ENCODE measurements at regions not wholly inside any gene's neighbourhood (a gene's known extent, or its start where the extent isn't known, plus 50 kb on each side); places are given as distances from the start of the nearest gene placed in this dataset.
A peak's percentile ranks its signal among the peaks of the same experiment; 100 is the strongest.

DNA sequence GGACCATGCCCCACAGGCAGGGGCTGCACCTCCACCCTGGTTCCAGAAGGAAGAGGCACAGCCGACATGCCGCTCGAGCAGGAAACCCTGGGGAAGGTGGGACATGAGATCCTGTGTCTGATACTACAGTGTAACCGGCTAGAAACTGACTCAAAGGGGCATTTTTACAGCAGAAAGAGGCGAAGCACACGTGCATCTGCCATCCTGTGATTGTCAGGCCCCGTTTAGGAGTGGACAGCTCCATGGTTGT, 62.7 kb downstream of the SIK1 start:
- Histone ChIP-seq H3F3A (ENCODE audit: insufficient read depth) (no peaks in the 10 kb centered on the region), H3K4me2 (ENCODE audit: unreplicated experiment) (no peak overlapping the region), H3K4me3 (no peak overlapping the region), H2AFZ (no peak overlapping the region), H3K27ac (no peak overlapping the region), H3K27me3 (replicated peaks; ENCODE audit: insufficient read depth) (no peaks in the 10 kb centered on the region), H3K9ac (no peak overlapping the region), H3K4me1 (ENCODE audit: insufficient read depth) (peaks cover 7% of the 10 kb centered on the region), H3K9me2 (ENCODE audit: insufficient read depth) (no peaks in the 10 kb centered on the region), H3K36me3 (ENCODE audit: low read depth) (no peaks in the 10 kb centered on the region), H4K20me1 (ENCODE audit: insufficient read depth) (no peaks in the 10 kb centered on the region), H3K9me3 (ENCODE audit: low read depth) (no peaks in the 10 kb centered on the region), H3K79me2 (ENCODE audit: insufficient read depth) (no peaks in the 10 kb centered on the region)
- in situ Hi-C loops (cut with MboI) = no loop called here
- no peak for DNase-seq
- WGBS, 2 experiments (ENCODE audit: low coverage in 1 of 2, low lambda C conversion rate in 2 of 2, missing lambda C conversion rate in 2 of 2) = 98 to 99% methylated on average over 7 of the region's 7 CpGs
- TF ChIP-seq EZH2phosphoT487 (IDR thresholded peaks at IDR 0.05; ENCODE audit: insufficient read depth, low read depth) = no peak
- no peak for TF ChIP-seq EZH2 (IDR thresholded peaks at IDR 0.05; ENCODE audit: insufficient read depth, poor library complexity, severe bottlenecking)

DNA sequence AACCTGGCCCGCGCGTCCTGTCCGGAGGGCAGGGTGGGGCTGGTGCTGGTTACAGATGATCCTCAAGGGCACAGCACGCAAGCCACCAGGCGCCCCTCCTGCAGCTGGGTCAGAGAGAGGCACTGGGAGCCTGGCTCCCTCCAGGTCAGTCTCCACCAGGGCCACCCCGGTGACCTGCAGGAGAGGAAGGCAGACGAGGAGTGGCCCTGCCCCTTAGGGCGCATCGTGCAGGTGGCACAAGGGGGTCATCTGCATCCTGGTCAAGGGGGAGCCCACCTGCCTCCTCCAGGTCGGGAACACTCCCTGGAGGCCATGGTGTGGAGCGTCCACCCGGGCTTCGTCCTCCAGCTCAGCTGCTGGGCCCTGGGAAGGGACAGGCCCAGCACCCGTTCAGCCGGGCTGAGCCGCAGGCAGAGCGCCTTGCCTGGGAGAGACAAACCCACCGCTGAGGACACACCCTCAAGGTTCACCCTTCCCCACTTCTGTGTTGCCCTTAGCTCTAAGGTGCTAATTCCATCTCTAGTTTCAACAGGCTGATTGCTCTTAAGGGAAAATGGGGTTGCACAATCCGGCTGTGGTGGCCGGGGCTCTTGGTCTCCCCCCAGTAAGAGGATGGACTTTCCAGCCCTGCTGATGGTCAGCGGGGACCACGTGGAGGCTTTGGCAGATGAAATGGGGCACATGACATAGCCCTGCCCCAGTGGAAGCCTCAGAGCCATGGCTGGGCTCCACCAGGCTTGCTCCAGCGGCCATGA, 63.2 kb downstream of the SIK1 start:
- no peaks in the 10 kb centered on the region for H3K36me3 ChIP-seq (ENCODE audit: low read depth)
- H4K20me1 ChIP-seq (ENCODE audit: insufficient read depth) = no peaks in the 10 kb centered on the region
- H3K4me2 ChIP-seq (ENCODE audit: unreplicated experiment) = no peak overlapping the region
- no peak overlapping the region for H3K9ac ChIP-seq
- no peaks in the 10 kb centered on the region for H3F3A ChIP-seq (ENCODE audit: insufficient read depth)
- in situ Hi-C loops (cut with MboI) = no loop called here
- no peak overlapping the region for H3K27ac ChIP-seq
- TF ChIP-seq EZH2phosphoT487 (IDR thresholded peaks at IDR 0.05; ENCODE audit: insufficient read depth, low read depth) (no peak), EZH2 (IDR thresholded peaks at IDR 0.05; ENCODE audit: insufficient read depth, poor library complexity, severe bottlenecking) (no peak)
- no peaks in the 10 kb centered on the region for H3K9me2 ChIP-seq (ENCODE audit: insufficient read depth)
- H2AFZ ChIP-seq = no peak overlapping the region
- peaks cover 6% of the 10 kb centered on the region for H3K4me1 ChIP-seq (ENCODE audit: insufficient read depth)
- WGBS, 2 experiments (ENCODE audit: low coverage in 1 of 2, low lambda C conversion rate in 2 of 2, missing lambda C conversion rate in 2 of 2) = 87 to 89% methylated on average over 22 to 24 of the region's 24 CpGs
- no peak overlapping the region for H3K4me3 ChIP-seq
- no peaks in the 10 kb centered on the region for H3K9me3 ChIP-seq (ENCODE audit: low read depth)
- H3K27me3 ChIP-seq (replicated peaks; ENCODE audit: insufficient read depth) = no peaks in the 10 kb centered on the region
- H3K79me2 ChIP-seq (ENCODE audit: insufficient read depth) = no peaks in the 10 kb centered on the region
- DNase-seq = no peak

DNA sequence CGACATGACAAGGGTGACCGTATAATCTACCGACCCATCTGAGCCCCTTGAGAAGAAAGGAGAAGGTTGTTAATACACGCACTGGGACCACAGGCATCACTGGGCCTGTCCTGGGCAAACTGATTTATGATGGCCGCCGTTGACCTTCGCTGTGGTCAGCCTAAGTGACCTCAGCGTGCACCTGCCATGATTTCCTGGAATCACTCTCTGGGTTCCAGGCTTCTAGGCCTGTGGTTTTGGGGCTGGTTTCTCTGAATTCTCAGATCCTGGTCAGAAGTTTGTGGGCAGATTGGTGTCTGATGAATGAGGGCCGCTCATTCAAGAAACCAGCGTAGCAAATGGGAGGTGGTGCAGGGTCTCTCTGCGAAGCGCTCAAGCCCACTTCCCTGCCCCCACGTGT, 64.0 kb downstream of the SIK1 start:
- DNase-seq = no peak
- Histone ChIP-seq H3K79me2 (ENCODE audit: insufficient read depth) (no peaks in the 10 kb centered on the region), H3K4me3 (no peak overlapping the region; the same call in 1 of the 2 replicates), H3F3A (ENCODE audit: insufficient read depth) (no peaks in the 10 kb centered on the region), H2AFZ (peak overlapping the region; percentile 71), H3K27ac (peak overlapping the region; percentile 92), H3K9me2 (ENCODE audit: insufficient read depth) (no peaks in the 10 kb centered on the region), H3K9me3 (ENCODE audit: low read depth) (no peaks in the 10 kb centered on the region), H3K9ac (peak overlapping the region; percentile 85), H3K4me1 (ENCODE audit: insufficient read depth) (peaks cover 6% of the 10 kb centered on the region), H3K27me3 (replicated peaks; ENCODE audit: insufficient read depth) (no peaks in the 10 kb centered on the region), H3K36me3 (ENCODE audit: low read depth) (no peaks in the 10 kb centered on the region), H3K4me2 (ENCODE audit: unreplicated experiment) (peak overlapping the region; percentile 60), H4K20me1 (ENCODE audit: insufficient read depth) (no peaks in the 10 kb centered on the region)
- no peak for TF ChIP-seq EZH2phosphoT487 (IDR thresholded peaks at IDR 0.05; ENCODE audit: insufficient read depth, low read depth)
- no peak for TF ChIP-seq EZH2 (IDR thresholded peaks at IDR 0.05; ENCODE audit: insufficient read depth, poor library complexity, severe bottlenecking)
- 83 to 86% methylated on average over 13 of the region's 13 CpGs for WGBS, 2 experiments (ENCODE audit: low coverage in 1 of 2, low lambda C conversion rate in 2 of 2, missing lambda C conversion rate in 2 of 2)
- in situ Hi-C loops (cut with MboI) = no loop called here

DNA sequence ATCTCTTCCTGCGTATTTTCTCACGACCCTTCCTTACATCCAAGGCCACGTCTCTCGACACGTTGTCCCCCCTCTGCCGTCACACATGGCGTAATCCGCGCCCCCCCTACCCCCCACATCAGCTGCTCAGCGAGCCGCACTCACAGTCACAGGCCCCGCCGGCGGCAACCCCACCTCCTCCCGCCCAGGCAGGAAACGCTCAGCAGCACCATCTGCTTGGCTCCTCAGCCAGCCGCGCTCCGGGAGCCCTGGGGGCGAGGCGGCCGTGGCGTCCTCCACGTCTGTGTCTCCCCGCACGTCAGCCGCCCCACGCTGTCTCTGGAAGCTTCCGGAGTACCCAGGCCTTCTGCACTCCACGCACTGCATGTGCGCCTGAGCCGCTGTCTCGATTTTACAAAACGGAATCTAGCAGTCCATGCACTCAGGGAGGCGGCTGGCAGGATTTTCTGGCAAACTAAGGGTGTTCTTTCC, 64.6 kb downstream of the SIK1 start:
- in situ Hi-C loops (cut with MboI) = no loop called here
- TF ChIP-seq EZH2 (IDR thresholded peaks at IDR 0.05; ENCODE audit: insufficient read depth, poor library complexity, severe bottlenecking) (no peak), EZH2phosphoT487 (IDR thresholded peaks at IDR 0.05; ENCODE audit: insufficient read depth, low read depth) (no peak)
- Histone ChIP-seq H3K27me3 (replicated peaks; ENCODE audit: insufficient read depth) (no peaks in the 10 kb centered on the region), H3K79me2 (ENCODE audit: insufficient read depth) (no peaks in the 10 kb centered on the region), H2AFZ (peak overlapping the region; percentile 71), H3F3A (ENCODE audit: insufficient read depth) (no peaks in the 10 kb centered on the region), H4K20me1 (ENCODE audit: insufficient read depth) (no peaks in the 10 kb centered on the region), H3K9me2 (ENCODE audit: insufficient read depth) (no peaks in the 10 kb centered on the region), H3K9ac (peak overlapping the region; percentile 85), H3K4me1 (ENCODE audit: insufficient read depth) (peaks cover 6% of the 10 kb centered on the region), H3K4me3 (peak overlapping the region; percentile 51), H3K27ac (peak overlapping the region; percentile 92), H3K36me3 (ENCODE audit: low read depth) (no peaks in the 10 kb centered on the region), H3K4me2 (ENCODE audit: unreplicated experiment) (peak overlapping the region; percentile 60), H3K9me3 (ENCODE audit: low read depth) (no peaks in the 10 kb centered on the region)
- peak; percentile 88 for DNase-seq
- WGBS, 2 experiments (ENCODE audit: low coverage in 1 of 2, low lambda C conversion rate in 2 of 2, missing lambda C conversion rate in 2 of 2) = 5 to 9% methylated on average over 21 to 35 of the region's 35 CpGs
